Right lobe of liver (tissue), 6 donors: ENCODE measurements at regions not wholly inside any gene's neighbourhood (a gene's known extent, or its start where the extent isn't known, plus 50 kb on each side); places are given as distances from the start of the nearest gene placed in this dataset.
"Not testable (repeated sequence)": the region's sequence is repeated elsewhere in the genome, so short reads cannot be mapped to it uniquely, and the experiment has no call there.

Experiments
- ATAC-seq, 4 donors: fragments of 200-7000 bp; cut with Tn5 transposase; one replicate each; pipeline ENCODE4 v1.9.1; 2020; ENCODE audit warnings: mild to moderate bottlenecking in 4 of 4, moderate library complexity in 4 of 4
- DNase-seq, 3 donors: peaks; one replicate each; pipeline ENCODE4 v3.0.0-alpha.2; 2020
- H3K27ac ChIP-seq, 3 donors: fragments of 200-600 bp; one replicate each; pipeline ENCODE4 v1.8.0; 2022
- H3K27me3 ChIP-seq, 2 donors: fragments of 200-600 bp; one replicate each; pipeline ENCODE4 v1.8.0; 2022
- H3K36me3 ChIP-seq, 4 donors: fragments of 200-600 bp; sonication (generic) in 1 of 4; one replicate each; pipeline versions ENCODE4 v1.5.1 to v1.8.0; 2017 to 2022; ENCODE audit warnings: control low read depth in 1 of 4
- H3K4me1 ChIP-seq, 4 donors: fragments of 200-600 bp; sonication (generic) in 1 of 4; one replicate each; pipeline versions ENCODE4 v1.5.1 to v1.8.0; 2017 to 2022; ENCODE audit warnings: control low read depth in 1 of 4
- H3K4me3 ChIP-seq, 3 donors: fragments of 200-600 bp; one replicate each; pipeline ENCODE4 v1.8.0; 2022
- H3K9me3 ChIP-seq, 4 donors: fragments of 200-600 bp; sonication (generic) in 1 of 4; one replicate each; pipeline versions ENCODE4 v1.5.1 to v1.8.0; 2017 to 2022; ENCODE audit warnings: control low read depth in 1 of 4
- POLR2A ChIP-seq: fragments of 450-650 bp; IDR thresholded peaks from one replicate; pipeline ENCODE4 v1.6.1; 2017; ENCODE audit warnings: antibody characterized with exemption, mild to moderate bottlenecking
- WGBS: methylation state at CpG from one replicate; pipeline ENCODE4 v1.1.6; 2018; ENCODE audit warnings: low coverage, low lambda C conversion rate; ENCODE audit not compliant: insufficient coverage; ENCODE audit errors: missing lambda C conversion rate; 5-methylcytosine and 5-hydroxymethylcytosine counted together
- intact Hi-C, 2 donors: fragments of 100-400 bp; cut with DNase I; formaldehyde crosslinking; loops; one replicate each; pipeline versions ENCODE4 v1.11.2 to v1.14.1; 2022
- TF ChIP-seq, protein P1 (sequence below), 4 donors: fragments of 200-600 bp in 3 of 4; fragments of 450-650 bp in 1 of 4; IDR thresholded peaks; one replicate each; pipeline versions ENCODE4 v1.5.1 to v1.8.0; 2016 to 2022; ENCODE audit warnings: antibody characterized with exemption in 4 of 4, mild to moderate bottlenecking in 2 of 4
- donor health status: DM: no; HTN: yes; CAD: no.
- donor health status: DM: no; HTN: no; CAD: no.
- donor health status: DM: no; HTN: no; CAD: no.
- donor health status: DM: no; HTN: yes; CAD: no.
- donor health status: DM: no; HTN: yes; CAD: no.

DNA sequence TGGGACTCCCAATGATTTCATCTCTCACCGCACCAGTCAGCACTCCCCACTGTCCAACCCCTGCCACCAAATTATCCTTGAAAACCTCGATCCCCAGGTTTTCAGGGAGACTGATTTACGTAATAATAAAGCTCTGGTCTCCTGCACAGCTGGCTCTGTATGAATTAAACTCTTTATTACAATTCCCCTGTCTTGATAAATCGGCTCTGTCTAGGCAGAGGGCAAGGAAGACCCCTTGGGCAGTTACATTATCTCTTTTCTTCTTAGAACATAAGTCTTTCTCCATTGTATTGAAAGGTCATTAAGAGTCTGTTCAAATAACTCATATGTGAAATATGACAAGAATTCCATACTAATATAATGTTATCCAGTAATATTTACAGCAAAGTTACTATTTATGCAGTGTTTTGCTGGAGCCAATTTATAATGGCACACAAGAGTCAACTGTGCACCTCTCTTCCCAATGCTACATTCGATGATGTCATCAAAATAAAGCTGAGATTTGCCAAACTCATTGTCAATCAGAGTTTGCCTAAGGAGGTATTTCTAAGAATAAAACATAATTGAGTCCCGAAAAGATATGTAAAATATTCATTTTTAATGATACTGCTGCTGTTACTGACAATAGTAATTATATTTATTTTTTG, 1297.2 kb upstream of the LRRTM3 start:
- ATAC-seq: no peak
- no peaks in the 10 kb centered on the region for H3K36me3 ChIP-seq
- no peak overlapping the region for H3K27ac ChIP-seq
- H3K27me3 ChIP-seq: no peaks in the 10 kb centered on the region
- no peaks in the 10 kb centered on the region for H3K9me3 ChIP-seq
- H3K4me1 ChIP-seq: no peaks in the 10 kb centered on the region
- H3K4me3 ChIP-seq: no peak overlapping the region
- 73% methylated on average over 6 of the region's 6 CpGs for WGBS
- DNase-seq: no peak
- TF ChIP-seq POLR2A: no peak
- TF ChIP-seq, protein P1, sequence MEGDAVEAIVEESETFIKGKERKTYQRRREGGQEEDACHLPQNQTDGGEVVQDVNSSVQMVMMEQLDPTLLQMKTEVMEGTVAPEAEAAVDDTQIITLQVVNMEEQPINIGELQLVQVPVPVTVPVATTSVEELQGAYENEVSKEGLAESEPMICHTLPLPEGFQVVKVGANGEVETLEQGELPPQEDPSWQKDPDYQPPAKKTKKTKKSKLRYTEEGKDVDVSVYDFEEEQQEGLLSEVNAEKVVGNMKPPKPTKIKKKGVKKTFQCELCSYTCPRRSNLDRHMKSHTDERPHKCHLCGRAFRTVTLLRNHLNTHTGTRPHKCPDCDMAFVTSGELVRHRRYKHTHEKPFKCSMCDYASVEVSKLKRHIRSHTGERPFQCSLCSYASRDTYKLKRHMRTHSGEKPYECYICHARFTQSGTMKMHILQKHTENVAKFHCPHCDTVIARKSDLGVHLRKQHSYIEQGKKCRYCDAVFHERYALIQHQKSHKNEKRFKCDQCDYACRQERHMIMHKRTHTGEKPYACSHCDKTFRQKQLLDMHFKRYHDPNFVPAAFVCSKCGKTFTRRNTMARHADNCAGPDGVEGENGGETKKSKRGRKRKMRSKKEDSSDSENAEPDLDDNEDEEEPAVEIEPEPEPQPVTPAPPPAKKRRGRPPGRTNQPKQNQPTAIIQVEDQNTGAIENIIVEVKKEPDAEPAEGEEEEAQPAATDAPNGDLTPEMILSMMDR (IDR thresholded peaks at IDR 0.05): no peak
- intact Hi-C loops: no loop called here

DNA sequence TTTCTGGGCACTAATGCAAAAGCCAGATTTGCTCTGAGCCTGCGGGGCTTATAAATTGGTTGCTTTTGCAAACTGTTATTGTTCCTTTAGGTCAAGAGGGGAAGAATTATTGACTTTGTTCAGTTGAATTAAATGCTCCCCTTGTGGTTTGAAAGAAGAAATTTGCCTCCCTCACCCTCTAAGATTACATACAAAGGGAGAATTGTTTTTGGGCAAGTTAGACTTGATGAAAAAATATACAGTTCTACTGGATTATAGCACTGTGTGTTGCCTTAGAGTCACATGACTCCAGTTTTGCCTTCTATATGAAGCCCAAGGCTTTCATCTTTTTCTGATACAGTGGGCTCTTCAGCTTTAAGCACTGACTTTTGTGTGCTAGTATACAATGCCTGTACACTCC, 1265.8 kb upstream of the LRRTM3 start:
- no peak for TF ChIP-seq POLR2A
- TF ChIP-seq, protein P1 (IDR thresholded peaks at IDR 0.05): no peak
- intact Hi-C loops: no loop called here

DNA sequence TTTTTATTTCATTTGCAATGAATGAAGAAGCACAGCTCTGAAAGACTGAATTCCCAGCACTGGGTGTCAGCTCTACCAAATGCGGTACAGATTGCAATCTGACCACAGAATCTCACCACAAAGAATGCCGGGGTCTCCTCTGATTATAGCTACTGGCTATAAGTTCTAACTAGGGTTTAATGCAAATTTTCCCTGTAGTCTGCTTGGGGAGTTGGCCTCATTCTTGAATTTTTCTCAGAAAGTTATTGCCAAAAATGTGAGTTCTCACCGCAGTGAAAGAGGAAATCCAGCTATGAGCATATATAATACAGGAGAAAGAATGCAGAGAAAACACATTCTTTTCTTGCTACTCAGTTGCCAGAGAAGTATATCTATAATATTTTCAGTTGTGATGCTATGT, 1255.7 kb upstream of the LRRTM3 start:
- WGBS: 57% methylated on average over 2 of the region's 3 CpGs
- H3K27me3 ChIP-seq: no peaks in the 10 kb centered on the region
- intact Hi-C loops: no loop called here
- no peaks in the 10 kb centered on the region for H3K4me1 ChIP-seq
- TF ChIP-seq, protein P1 (IDR thresholded peaks at IDR 0.05): no peak
- TF ChIP-seq POLR2A: no peak
- H3K36me3 ChIP-seq: no peaks in the 10 kb centered on the region
- DNase-seq: no peak
- ATAC-seq: no peak
- H3K27ac ChIP-seq: no peak overlapping the region
- no peaks in the 10 kb centered on the region for H3K9me3 ChIP-seq
- no peak overlapping the region for H3K4me3 ChIP-seq

More for the DNA sequence above, 1265.8 kb upstream of the LRRTM3 start:
- no peak overlapping the region for H3K27ac ChIP-seq
- no peak for ATAC-seq
- no peaks in the 10 kb centered on the region for H3K27me3 ChIP-seq
- H3K36me3 ChIP-seq: no peaks in the 10 kb centered on the region
- WGBS: 89% methylated on average over 1 of the region's 1 CpG
- no peak overlapping the region for H3K4me3 ChIP-seq
- H3K4me1 ChIP-seq: no peaks in the 10 kb centered on the region
- DNase-seq: no peak
- no peaks in the 10 kb centered on the region for H3K9me3 ChIP-seq

DNA sequence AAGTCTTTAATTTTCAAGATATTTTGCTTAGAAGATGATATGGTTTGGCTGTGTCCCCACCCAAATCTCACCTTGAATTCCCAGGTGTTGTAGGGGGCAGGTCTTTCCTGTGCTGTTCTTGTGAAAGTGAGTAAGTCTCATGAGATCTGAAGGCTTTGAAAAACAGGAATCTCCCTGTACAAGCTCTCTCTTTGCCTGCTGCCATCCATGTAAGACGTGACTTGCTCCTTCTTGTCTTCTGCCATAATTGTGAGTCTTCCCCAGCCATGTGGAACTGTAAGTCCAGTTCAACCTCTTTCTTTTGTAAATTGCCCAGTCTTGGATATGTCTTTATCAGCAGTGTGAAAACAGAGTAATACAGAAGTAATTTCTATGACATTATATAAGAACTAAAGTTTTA, 1255.2 kb upstream of the LRRTM3 start:
- H3K4me1 ChIP-seq, H3K36me3 ChIP-seq, H3K27ac ChIP-seq, H3K9me3 ChIP-seq, H3K27me3 ChIP-seq, intact Hi-C loops, H3K4me3 ChIP-seq, ATAC-seq, DNase-seq: not testable (repeated sequence)
- 64% methylated on average over 1 of the region's 1 CpG for WGBS

DNA sequence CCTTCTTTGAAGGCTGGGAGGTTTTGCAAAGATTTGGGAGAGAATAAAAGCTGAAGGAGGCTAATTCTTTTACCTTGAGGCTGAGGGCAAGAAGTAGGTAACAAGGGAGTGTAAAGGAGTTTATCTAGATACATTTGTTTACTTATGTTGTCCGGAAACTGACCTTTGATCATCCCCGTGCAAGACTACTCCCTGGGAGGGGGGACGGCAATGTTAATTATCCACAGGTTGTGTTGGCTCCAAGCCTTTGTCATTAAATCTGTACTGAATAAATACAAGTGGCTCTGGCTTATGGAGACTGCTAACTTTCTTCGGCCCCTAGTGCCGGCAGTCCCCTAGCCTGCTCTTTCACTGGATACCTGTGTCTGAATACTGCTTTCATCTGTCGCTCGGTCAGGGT, 1250.6 kb upstream of the LRRTM3 start:
- no peaks in the 10 kb centered on the region for H3K9me3 ChIP-seq
- H3K4me3 ChIP-seq: no peak overlapping the region
- TF ChIP-seq, protein P1 (IDR thresholded peaks at IDR 0.05): no peak
- no peak for TF ChIP-seq POLR2A
- no peaks in the 10 kb centered on the region for H3K36me3 ChIP-seq
- intact Hi-C loops: no loop called here
- DNase-seq (no peak), ATAC-seq (peak; percentile 65 to 97 (median 78))
- WGBS: 49% methylated on average over 7 of the region's 7 CpGs
- H3K27ac ChIP-seq: no peak overlapping the region
- no peaks in the 10 kb centered on the region for H3K4me1 ChIP-seq
- H3K27me3 ChIP-seq: no peaks in the 10 kb centered on the region
